ENCODE measurements at regions not wholly inside any gene's neighbourhood (a gene's known extent, or its start where the extent isn't known, plus 50 kb on each side); places are given as distances from the start of the nearest gene placed in this dataset.

DNA sequence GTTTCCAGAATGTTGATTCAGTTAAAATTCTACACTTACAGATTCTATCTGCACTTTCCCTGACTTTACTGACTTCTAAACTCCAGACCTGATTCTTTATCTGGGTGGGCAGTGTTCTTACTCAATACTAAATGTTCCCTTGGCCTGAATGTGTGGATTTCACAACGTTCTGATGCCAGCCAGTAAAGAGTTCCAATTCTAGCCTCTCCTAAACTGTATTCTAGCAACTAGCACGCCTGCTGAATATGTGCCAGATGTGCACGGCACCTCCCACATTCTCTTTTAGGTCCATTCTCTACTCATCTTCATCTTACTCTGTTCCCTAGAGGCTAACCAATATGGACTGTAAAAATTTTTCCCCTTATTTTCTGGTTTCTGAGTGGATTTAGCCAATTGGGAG, 479.5 kb upstream of the AGTR1 start:
- Histone ChIP-seq H3K27me3 (ENCODE audit: insufficient read depth, low read length) (no peaks in the 10 kb centered on the region), H3K27ac (ENCODE audit: low read length) (no peak overlapping the region), H3K36me3 (ENCODE audit: insufficient read depth, low read depth, low read length) (no peaks in the 10 kb centered on the region), H3K9ac (ENCODE audit: low read depth, low read length) (no peak overlapping the region), H3K4me1 (ENCODE audit: insufficient read depth, low read length) (no peaks in the 10 kb centered on the region), H3K4me3 (ENCODE audit: low read length) (no peak overlapping the region), H3K9me3 (ENCODE audit: insufficient read depth, low read depth, low read length) (no peaks in the 10 kb centered on the region)

DNA sequence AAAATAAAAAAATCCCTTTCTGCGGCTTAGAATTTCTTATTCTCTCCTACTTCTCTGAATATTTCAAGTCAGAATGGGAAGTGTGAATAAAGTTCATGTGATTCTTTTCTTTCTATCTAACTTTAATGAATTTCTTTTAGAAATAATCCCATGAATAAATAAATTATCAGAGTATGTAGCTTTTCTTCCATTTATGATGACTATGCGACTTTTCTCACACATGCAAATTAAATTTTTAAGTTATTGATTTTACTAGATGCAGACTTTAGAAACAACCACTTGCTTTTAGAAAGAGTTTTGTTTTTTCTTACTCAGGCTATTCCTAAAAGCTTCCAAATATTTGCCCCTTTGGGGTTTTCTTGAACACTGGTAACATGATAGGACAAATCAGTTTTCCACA, 477.7 kb upstream of the AGTR1 start:
- Histone ChIP-seq H3K36me3 (ENCODE audit: insufficient read depth, low read depth, low read length) (no peaks in the 10 kb centered on the region), H3K27ac (ENCODE audit: low read length) (no peak overlapping the region), H3K27me3 (ENCODE audit: insufficient read depth, low read length) (no peaks in the 10 kb centered on the region), H3K9ac (ENCODE audit: low read depth, low read length) (no peak overlapping the region), H3K4me3 (ENCODE audit: low read length) (no peak overlapping the region), H3K4me1 (ENCODE audit: insufficient read depth, low read length) (no peaks in the 10 kb centered on the region), H3K9me3 (ENCODE audit: insufficient read depth, low read depth, low read length) (no peaks in the 10 kb centered on the region)

DNA sequence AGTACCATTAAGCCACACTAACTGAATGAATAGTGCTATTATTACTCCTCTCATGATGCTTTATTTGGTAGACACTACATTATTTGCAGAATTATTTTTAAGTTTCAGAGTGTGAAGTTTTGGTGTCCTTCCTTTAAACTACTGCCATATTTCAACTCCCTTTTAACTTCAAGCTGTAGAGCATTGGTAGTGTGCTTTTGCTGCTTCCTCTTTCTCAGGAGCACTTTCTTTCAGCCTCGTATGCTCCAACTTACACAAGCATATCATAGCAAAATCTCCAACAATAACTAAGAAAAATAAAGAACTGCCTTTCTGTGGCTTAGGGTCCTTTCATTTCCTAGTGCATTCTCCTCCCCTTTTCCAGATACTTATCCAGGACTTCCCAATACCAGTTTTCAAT, 476.4 kb upstream of the AGTR1 start:
- Histone ChIP-seq H3K27me3 (ENCODE audit: insufficient read depth, low read length) (no peaks in the 10 kb centered on the region), H3K9ac (ENCODE audit: low read depth, low read length) (no peak overlapping the region), H3K4me1 (ENCODE audit: insufficient read depth, low read length) (no peaks in the 10 kb centered on the region), H3K36me3 (ENCODE audit: insufficient read depth, low read depth, low read length) (no peaks in the 10 kb centered on the region), H3K27ac (ENCODE audit: low read length) (no peak overlapping the region), H3K9me3 (ENCODE audit: insufficient read depth, low read depth, low read length) (no peaks in the 10 kb centered on the region), H3K4me3 (ENCODE audit: low read length) (no peak overlapping the region)

DNA sequence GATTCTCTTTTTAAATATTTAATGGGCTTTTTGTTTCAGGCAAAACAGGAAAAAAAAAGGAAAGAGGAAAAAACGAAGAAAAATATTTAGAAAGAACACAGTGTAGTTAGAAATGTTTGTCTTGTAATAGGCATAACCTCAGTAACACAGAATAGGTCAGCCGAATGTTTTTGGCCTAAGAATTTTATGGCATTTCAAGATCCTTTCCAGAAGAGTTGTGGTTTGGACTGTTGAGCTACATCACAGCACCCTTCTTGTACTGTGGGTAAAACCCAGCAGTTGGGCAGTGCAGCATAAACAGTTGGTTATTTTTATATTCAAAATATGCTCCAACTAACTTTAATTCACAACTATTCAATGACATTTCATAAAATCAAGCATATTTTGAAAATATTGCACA, 474.4 kb upstream of the AGTR1 start:
- Histone ChIP-seq H3K27me3 (ENCODE audit: insufficient read depth, low read length) (no peaks in the 10 kb centered on the region), H3K9me3 (ENCODE audit: insufficient read depth, low read depth, low read length) (no peaks in the 10 kb centered on the region), H3K4me1 (ENCODE audit: insufficient read depth, low read length) (no peaks in the 10 kb centered on the region), H3K4me3 (ENCODE audit: low read length) (no peak overlapping the region), H3K9ac (ENCODE audit: low read depth, low read length) (no peak overlapping the region), H3K27ac (ENCODE audit: low read length) (no peak overlapping the region), H3K36me3 (ENCODE audit: insufficient read depth, low read depth, low read length) (no peaks in the 10 kb centered on the region)

DNA sequence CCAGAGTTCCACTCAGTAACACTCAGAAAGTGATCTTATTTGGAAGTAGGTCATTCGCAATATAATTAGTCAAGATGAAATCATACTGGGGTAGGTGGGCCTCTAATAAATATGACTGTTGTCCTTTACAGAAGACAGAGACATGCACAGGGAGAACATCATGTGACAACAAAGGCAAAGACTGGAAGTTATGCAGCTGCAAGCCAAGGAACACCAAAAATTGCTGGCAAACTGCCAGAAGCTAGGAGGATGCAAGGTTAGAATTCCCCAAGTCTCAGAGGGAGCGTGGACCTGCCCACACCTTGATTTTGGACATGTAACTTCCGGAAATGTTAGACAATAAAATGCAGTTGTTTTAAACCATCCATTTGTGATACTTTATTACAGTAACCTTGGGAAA, 471.5 kb upstream of the AGTR1 start:
- Histone ChIP-seq H3K36me3 (ENCODE audit: insufficient read depth, low read depth, low read length) (no peaks in the 10 kb centered on the region), H3K9me3 (ENCODE audit: insufficient read depth, low read depth, low read length) (no peaks in the 10 kb centered on the region), H3K9ac (ENCODE audit: low read depth, low read length) (no peak overlapping the region), H3K4me3 (ENCODE audit: low read length) (no peak overlapping the region), H3K27me3 (ENCODE audit: insufficient read depth, low read length) (no peaks in the 10 kb centered on the region), H3K27ac (ENCODE audit: low read length) (no peak overlapping the region), H3K4me1 (ENCODE audit: insufficient read depth, low read length) (no peaks in the 10 kb centered on the region)

DNA sequence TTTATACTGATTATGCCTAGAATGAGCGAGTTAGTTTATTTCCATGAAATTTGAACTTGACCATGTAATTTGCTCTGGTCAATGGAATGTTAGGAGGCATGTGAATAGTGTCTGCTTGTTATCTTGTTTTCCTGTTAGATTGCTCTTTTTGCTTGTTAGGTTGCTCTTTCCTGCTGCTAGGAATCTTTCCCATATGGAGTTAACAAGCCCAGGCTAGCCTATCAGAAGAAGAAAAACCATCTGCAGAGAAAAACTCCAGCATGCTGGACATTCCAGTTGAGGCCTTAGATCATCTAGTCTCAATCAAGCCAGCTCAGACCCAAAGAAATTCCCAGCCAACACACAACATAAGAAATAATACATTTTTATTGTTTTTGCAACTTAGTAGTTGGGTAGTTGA, 470.2 kb upstream of the AGTR1 start:
- H3K9me3 ChIP-seq (ENCODE audit: insufficient read depth, low read depth, low read length), result no peaks in the 10 kb centered on the region
- H3K27me3 ChIP-seq (ENCODE audit: insufficient read depth, low read length), result no peaks in the 10 kb centered on the region

DNA sequence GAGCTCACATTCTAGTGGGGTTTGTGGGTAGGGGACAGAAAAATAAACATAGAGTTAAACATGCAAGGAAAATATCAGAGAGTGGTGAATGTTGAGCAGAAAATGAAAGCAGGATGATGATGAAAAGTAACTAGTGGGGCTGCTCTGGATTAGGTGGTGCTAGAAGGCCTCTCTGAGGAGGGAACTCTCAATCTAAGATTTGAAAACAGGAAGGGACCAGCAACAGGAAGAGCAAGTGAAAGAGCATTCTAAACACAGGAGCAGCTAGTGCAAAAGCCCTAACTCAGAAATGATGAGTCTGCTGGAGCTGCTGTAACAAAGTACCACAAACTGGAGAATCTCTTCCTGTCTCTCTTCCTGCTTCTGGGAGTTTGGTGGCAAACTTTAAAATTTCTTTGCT, 468.6 kb upstream of the AGTR1 start:
- no peak overlapping the region for H3K4me3 ChIP-seq (ENCODE audit: low read length)
- no peaks in the 10 kb centered on the region for H3K4me1 ChIP-seq (ENCODE audit: insufficient read depth, low read length)
- H3K27me3 ChIP-seq (ENCODE audit: insufficient read depth, low read length), result no peaks in the 10 kb centered on the region
- H3K36me3 ChIP-seq (ENCODE audit: insufficient read depth, low read depth, low read length), result no peaks in the 10 kb centered on the region
- H3K9ac ChIP-seq (ENCODE audit: low read depth, low read length), result no peak overlapping the region
- no peaks in the 10 kb centered on the region for H3K9me3 ChIP-seq (ENCODE audit: insufficient read depth, low read depth, low read length)
- no peak overlapping the region for H3K27ac ChIP-seq (ENCODE audit: low read length)

More for the DNA sequence above, 470.2 kb upstream of the AGTR1 start:
- H3K4me1 ChIP-seq (ENCODE audit: insufficient read depth, low read length), result no peaks in the 10 kb centered on the region
- H3K4me3 ChIP-seq (ENCODE audit: low read length), result no peak overlapping the region
- no peak overlapping the region for H3K27ac ChIP-seq (ENCODE audit: low read length)
- H3K36me3 ChIP-seq (ENCODE audit: insufficient read depth, low read depth, low read length), result no peaks in the 10 kb centered on the region
- H3K9ac ChIP-seq (ENCODE audit: low read depth, low read length), result no peak overlapping the region

DNA sequence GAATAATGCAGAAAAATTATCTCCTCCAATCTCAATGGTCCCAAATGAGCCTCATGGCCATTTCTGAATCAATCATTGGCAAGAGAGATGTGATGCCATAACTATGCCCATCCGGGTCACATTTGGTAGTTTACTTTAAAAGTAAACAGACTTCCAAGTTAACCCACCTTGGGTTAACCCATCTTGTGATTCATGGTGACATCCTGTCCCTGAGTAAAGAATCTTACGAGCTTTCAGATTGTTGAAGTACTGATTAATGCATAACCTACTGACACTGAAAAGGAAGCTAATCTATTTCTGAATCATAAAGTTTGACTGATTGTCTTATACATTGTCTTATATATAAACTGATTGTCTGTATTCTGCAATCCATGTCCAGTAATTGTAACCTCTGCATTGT, 467.2 kb upstream of the AGTR1 start:
- H3K9me3 ChIP-seq (ENCODE audit: insufficient read depth, low read depth, low read length), result no peaks in the 10 kb centered on the region
- no peak overlapping the region for H3K4me3 ChIP-seq (ENCODE audit: low read length)
- no peaks in the 10 kb centered on the region for H3K27me3 ChIP-seq (ENCODE audit: insufficient read depth, low read length)
- no peaks in the 10 kb centered on the region for H3K4me1 ChIP-seq (ENCODE audit: insufficient read depth, low read length)
- no peaks in the 10 kb centered on the region for H3K36me3 ChIP-seq (ENCODE audit: insufficient read depth, low read depth, low read length)
- no peak overlapping the region for H3K27ac ChIP-seq (ENCODE audit: low read length)
- H3K9ac ChIP-seq (ENCODE audit: low read depth, low read length), result no peak overlapping the region

DNA sequence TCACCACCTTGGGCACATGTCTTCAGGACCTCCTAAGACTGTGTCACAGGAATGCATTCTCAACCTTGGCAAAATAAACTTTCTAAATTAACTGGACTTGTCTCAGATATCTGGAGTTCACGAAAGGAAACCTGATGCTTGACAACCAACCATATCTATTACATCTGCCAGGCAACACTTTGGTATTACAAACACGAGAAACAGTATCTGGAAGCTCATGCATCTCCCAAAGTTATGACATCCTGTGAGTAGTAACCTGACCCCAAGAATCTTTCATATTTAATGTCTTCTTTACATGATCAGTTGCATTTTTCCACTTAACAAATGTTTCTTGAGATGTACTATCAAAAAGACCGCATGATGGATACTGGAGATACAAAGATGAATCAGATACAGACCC, 465.3 kb upstream of the AGTR1 start:
- Histone ChIP-seq H3K36me3 (ENCODE audit: insufficient read depth, low read depth, low read length) (no peaks in the 10 kb centered on the region), H3K27ac (ENCODE audit: low read length) (no peak overlapping the region), H3K4me1 (ENCODE audit: insufficient read depth, low read length) (no peaks in the 10 kb centered on the region), H3K9ac (ENCODE audit: low read depth, low read length) (no peak overlapping the region), H3K27me3 (ENCODE audit: insufficient read depth, low read length) (no peaks in the 10 kb centered on the region), H3K4me3 (ENCODE audit: low read length) (no peak overlapping the region), H3K9me3 (ENCODE audit: insufficient read depth, low read depth, low read length) (no peaks in the 10 kb centered on the region)

DNA sequence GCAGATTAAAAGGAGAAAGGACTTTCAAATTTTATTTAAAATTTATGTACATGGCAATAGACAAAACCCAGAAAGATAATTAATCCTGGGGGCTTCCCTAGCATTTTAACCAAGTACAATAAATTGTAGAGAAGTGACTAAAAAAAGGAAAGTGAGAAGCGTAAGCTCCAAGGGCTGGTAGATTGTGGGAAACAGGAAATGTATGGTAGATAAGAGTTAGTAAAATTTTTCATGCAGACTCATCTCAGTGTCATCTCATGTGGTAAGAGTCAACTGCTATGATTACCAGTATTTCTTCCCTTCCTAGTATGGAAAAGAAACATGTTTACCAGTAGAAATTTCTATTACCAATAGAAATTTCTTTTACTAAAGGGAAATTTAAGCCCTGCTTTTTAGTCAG, 464.3 kb upstream of the AGTR1 start:
- Histone ChIP-seq H3K27ac (ENCODE audit: low read length) (no peak overlapping the region), H3K9ac (ENCODE audit: low read depth, low read length) (no peak overlapping the region)

DNA sequence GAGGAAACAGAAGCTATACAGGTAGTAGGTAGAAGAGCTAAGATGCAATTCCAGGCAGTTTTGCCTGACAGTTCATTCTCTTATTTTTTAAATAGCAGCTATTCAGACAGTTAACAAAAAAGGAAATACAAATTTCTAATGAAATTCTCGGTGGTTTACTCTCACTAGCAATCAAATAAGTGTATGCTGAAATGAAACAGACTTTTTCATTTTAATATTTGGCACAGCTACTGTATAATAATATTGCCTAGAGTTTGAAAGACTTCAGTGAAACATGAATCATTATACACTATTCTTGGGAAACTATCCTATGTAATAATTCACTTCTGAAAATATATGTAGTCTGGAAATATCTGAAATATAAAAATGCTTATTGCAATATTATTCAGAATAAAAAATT, 463.2 kb upstream of the AGTR1 start:
- H3K9me3 ChIP-seq (ENCODE audit: insufficient read depth, low read depth, low read length), result no peaks in the 10 kb centered on the region
- no peak overlapping the region for H3K27ac ChIP-seq (ENCODE audit: low read length)
- H3K9ac ChIP-seq (ENCODE audit: low read depth, low read length), result no peak overlapping the region
- H3K27me3 ChIP-seq (ENCODE audit: insufficient read depth, low read length), result no peaks in the 10 kb centered on the region
- no peaks in the 10 kb centered on the region for H3K4me1 ChIP-seq (ENCODE audit: insufficient read depth, low read length)
- H3K4me3 ChIP-seq (ENCODE audit: low read length), result no peak overlapping the region
- no peaks in the 10 kb centered on the region for H3K36me3 ChIP-seq (ENCODE audit: insufficient read depth, low read depth, low read length)

More for the DNA sequence above, 464.3 kb upstream of the AGTR1 start:
- no peaks in the 10 kb centered on the region for H3K4me1 ChIP-seq (ENCODE audit: insufficient read depth, low read length)
- H3K36me3 ChIP-seq (ENCODE audit: insufficient read depth, low read depth, low read length), result no peaks in the 10 kb centered on the region
- no peaks in the 10 kb centered on the region for H3K9me3 ChIP-seq (ENCODE audit: insufficient read depth, low read depth, low read length)
- no peak overlapping the region for H3K4me3 ChIP-seq (ENCODE audit: low read length)
- H3K27me3 ChIP-seq (ENCODE audit: insufficient read depth, low read length), result no peaks in the 10 kb centered on the region

DNA sequence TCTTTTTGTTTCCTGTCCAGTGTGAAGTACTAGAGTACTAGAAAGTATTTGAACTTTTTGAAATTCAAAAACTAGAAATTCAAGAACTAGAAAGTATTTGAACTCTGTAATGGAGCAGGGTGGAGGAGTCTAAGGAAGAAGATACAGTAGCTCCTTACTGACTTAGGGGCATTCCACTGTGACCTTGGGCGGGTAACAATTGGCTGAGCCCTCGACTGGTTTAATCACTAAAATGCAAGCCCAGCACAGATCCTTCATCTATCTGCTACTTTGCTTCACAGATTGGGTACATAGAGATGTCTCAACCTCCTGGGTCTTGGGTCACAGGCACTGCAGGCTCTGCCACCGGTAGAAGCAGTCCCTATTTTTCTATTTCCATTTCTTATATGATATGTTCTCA, 462.1 kb upstream of the AGTR1 start:
- Histone ChIP-seq H3K9ac (ENCODE audit: low read depth, low read length) (no peak overlapping the region), H3K36me3 (ENCODE audit: insufficient read depth, low read depth, low read length) (no peaks in the 10 kb centered on the region), H3K27me3 (ENCODE audit: insufficient read depth, low read length) (no peaks in the 10 kb centered on the region), H3K27ac (ENCODE audit: low read length) (no peak overlapping the region), H3K9me3 (ENCODE audit: insufficient read depth, low read depth, low read length) (no peaks in the 10 kb centered on the region), H3K4me1 (ENCODE audit: insufficient read depth, low read length) (no peaks in the 10 kb centered on the region), H3K4me3 (ENCODE audit: low read length) (no peak overlapping the region)

DNA sequence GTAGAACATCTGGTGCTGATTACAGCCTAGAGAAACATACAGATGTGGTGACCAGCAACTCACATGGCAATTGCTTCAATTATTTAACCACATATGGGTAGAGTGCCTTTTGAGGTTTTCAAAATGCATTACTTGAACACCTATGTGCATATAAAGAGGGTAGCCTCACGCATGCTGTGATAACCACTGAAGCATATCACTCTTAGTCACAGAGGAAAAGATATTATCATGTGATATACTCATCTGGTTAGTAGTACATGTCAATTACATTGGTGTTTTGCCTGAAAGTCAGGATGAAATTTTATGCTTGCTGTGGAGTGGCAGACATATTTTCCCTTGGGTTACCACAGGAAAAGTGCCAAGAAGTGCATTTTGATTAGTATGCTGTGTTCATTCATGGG, 459.3 kb upstream of the AGTR1 start:
- no peaks in the 10 kb centered on the region for H3K36me3 ChIP-seq (ENCODE audit: insufficient read depth, low read depth, low read length)
- H3K27me3 ChIP-seq (ENCODE audit: insufficient read depth, low read length), result no peaks in the 10 kb centered on the region
- no peak overlapping the region for H3K9ac ChIP-seq (ENCODE audit: low read depth, low read length)
- H3K9me3 ChIP-seq (ENCODE audit: insufficient read depth, low read depth, low read length), result no peaks in the 10 kb centered on the region
- no peak overlapping the region for H3K4me3 ChIP-seq (ENCODE audit: low read length)
- no peaks in the 10 kb centered on the region for H3K4me1 ChIP-seq (ENCODE audit: insufficient read depth, low read length)
- no peak overlapping the region for H3K27ac ChIP-seq (ENCODE audit: low read length)

All from iPS-20b (cell line).